ENCODE measurements at regions not wholly inside any gene's neighbourhood (a gene's known extent, or its start where the extent isn't known, plus 50 kb on each side); places are given as distances from the start of the nearest gene placed in this dataset.

- TF ChIP-seq DMBX1 (CRISPR knock-in tag; IDR thresholded peaks at IDR 0.05; ENCODE audit: borderline replicate concordance): no peak
- TF ChIP-seq, protein P1, sequence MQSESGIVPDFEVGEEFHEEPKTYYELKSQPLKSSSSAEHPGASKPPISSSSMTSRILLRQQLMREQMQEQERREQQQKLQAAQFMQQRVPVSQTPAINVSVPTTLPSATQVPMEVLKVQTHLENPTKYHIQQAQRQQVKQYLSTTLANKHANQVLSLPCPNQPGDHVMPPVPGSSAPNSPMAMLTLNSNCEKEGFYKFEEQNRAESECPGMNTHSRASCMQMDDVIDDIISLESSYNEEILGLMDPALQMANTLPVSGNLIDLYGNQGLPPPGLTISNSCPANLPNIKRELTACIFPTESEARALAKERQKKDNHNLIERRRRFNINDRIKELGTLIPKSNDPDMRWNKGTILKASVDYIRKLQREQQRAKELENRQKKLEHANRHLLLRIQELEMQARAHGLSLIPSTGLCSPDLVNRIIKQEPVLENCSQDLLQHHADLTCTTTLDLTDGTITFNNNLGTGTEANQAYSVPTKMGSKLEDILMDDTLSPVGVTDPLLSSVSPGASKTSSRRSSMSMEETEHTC (IDR thresholded peaks at IDR 0.05): no peak
- no peak for TF ChIP-seq SNRNP70 (optimal IDR thresholded peaks at IDR 0.05; ENCODE audit: low read depth, low read length)
- TF ChIP-seq GATAD2B (IDR thresholded peaks at IDR 0.05; ENCODE audit: borderline replicate concordance): no peak
- TF ChIP-seq CXXC5 (CRISPR knock-in tag; IDR thresholded peaks at IDR 0.05): no peak
- TF ChIP-seq, protein P2, sequence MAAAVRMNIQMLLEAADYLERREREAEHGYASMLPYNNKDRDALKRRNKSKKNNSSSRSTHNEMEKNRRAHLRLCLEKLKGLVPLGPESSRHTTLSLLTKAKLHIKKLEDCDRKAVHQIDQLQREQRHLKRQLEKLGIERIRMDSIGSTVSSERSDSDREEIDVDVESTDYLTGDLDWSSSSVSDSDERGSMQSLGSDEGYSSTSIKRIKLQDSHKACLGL (CRISPR knock-in tag; IDR thresholded peaks at IDR 0.05; ENCODE audit: borderline replicate concordance, poor library complexity, severe bottlenecking): no peak
- no peak for TF ChIP-seq E2F6 (IDR thresholded peaks at IDR 0.05; ENCODE audit: borderline replicate concordance in 1 of 2, extremely low read depth in 1 of 2, insufficient read depth in 1 of 2, insufficient read length in 1 of 2, low read depth in 1 of 2, low read length in 1 of 2, poor library complexity in 1 of 2, severe bottlenecking in 1 of 2)
Observed at GRCh38 chr10:123395906-123396305, 241.7 kb downstream of the BUB3 start (continued).

GRCh38 chr10:123398180-123398591 lies 244.0 kb downstream of the BUB3 start:
- H3K27ac ChIP-seq (ENCODE audit: extremely low read depth, low read depth, low read length): no peak overlapping the region

More at GRCh38 chr10:123398180-123398591, 244.0 kb downstream of the BUB3 start:
- H3K36me3 ChIP-seq (ENCODE audit: control insufficient read depth, insufficient read depth, low read length): no peaks in the 10 kb centered on the region
- H3K4me3 ChIP-seq: no peak overlapping the region
- no peaks in the 10 kb centered on the region for H3K27me3 ChIP-seq (ENCODE audit: control insufficient read depth in 2 of 2, insufficient read depth in 2 of 2, low read length in 2 of 2)
- no TSS peak for BruUV-seq (replicated peaks)
- H3K9me3 ChIP-seq (replicated peaks; ENCODE audit: control insufficient read depth, insufficient read depth, low read depth, low read length): no peaks in the 10 kb centered on the region
- DNase-seq (ENCODE audit: extremely low read depth in 1 of 4, low spot score in 3 of 4): no peak
- no peaks in the 10 kb centered on the region for H3K9me1 ChIP-seq (ENCODE audit: control insufficient read depth, insufficient read depth, low read length)
- 0% methylated on average over 4 of the region's 4 CpGs for WGBS (ENCODE audit: insufficient coverage, low coverage, missing lambda C conversion rate)
- H2AFZ ChIP-seq (ENCODE audit: low read depth, low read length): no peak overlapping the region
- no peak for ATAC-seq
- intact Hi-C loops (cut with micrococcal nuclease) (no loop called here), in situ Hi-C loops (cut with MboI) (no loop called here)
- ChIA-PET CTCF (ENCODE audit: low intra/inter-chr PET ratio) (no interaction called here), POLR2A (no interaction called here)
- no peak for FAIRE-seq
- H4K20me1 ChIP-seq (replicated peaks; ENCODE audit: control insufficient read depth, insufficient read depth, low read length): no peaks in the 10 kb centered on the region
- H3K9ac ChIP-seq (ENCODE audit: insufficient read depth in 1 of 2, low read depth in 2 of 2, low read length in 2 of 2): no peak overlapping the region
- H3K79me2 ChIP-seq (ENCODE audit: control insufficient read depth, insufficient read depth, low read length): no peaks in the 10 kb centered on the region
- no peaks in the 10 kb centered on the region; a peak in 1 of 5 replicates for H3K4me1 ChIP-seq (replicated peaks in 1 of 2; ENCODE audit: control insufficient read depth in 2 of 2, insufficient read depth in 2 of 2, low read length in 2 of 2)
- TF ChIP-seq ZNF197 (CRISPR knock-in tag; IDR thresholded peaks at IDR 0.05; ENCODE audit: low read depth) (no peak), ZNF316 (IDR thresholded peaks at IDR 0.05) (no peak), HSF4 (CRISPR knock-in tag; IDR thresholded peaks at IDR 0.05; ENCODE audit: borderline replicate concordance) (no peak), YY1 (IDR thresholded peaks at IDR 0.05; ENCODE audit: borderline replicate concordance in 1 of 3, control insufficient read depth in 1 of 3, extremely low read depth in 1 of 3, insufficient read depth in 3 of 3, insufficient read length in 1 of 3, insufficient replicate concordance in 2 of 3, low read depth in 1 of 3, low read length in 2 of 3) (peak in 1 of 3 experiments; percentile 13), ETV6 (IDR thresholded peaks at IDR 0.05; ENCODE audit: borderline replicate concordance in 1 of 2, low read depth in 2 of 2, low read length in 1 of 2) (no peak), ETV6 (CRISPR knock-in tag; IDR thresholded peaks at IDR 0.05; ENCODE audit: borderline replicate concordance) (no peak), BRD4 (IDR thresholded peaks at IDR 0.05) (no peak), ZNF668 (CRISPR knock-in tag; IDR thresholded peaks at IDR 0.05) (no peak)
- no peak overlapping the region for H3K4me2 ChIP-seq (ENCODE audit: insufficient read depth, low read length)
